OCI-LY7 (cell line): ENCODE measurements at regions not wholly inside any gene's neighbourhood (a gene's known extent, or its start where the extent isn't known, plus 50 kb on each side); places are given as distances from the start of the nearest gene placed in this dataset.

ENCODE experiments used
- BruUV-seq: library from RNA; stranded (reverse); fragments of 400-500 nt; replicated peaks from 2 replicates; lab custom pipeline; 2021; lab: Mats Ljungman, UMichigan
- CTCF ChIA-PET: fragments of 300-600 bp; sonication (Branson Sonifier 250); formaldehyde crosslinking; loops from one replicate; lab custom pipeline; 2022; ENCODE audit warnings: antibody characterized with exemption; ENCODE audit not compliant: unreplicated experiment; lab: Charles Lee
- POLR2A ChIA-PET: fragments of 300-600 bp; sonication (Branson Sonifier 250); formaldehyde crosslinking; loops from one replicate; lab custom pipeline; 2022; ENCODE audit warnings: antibody characterized with exemption; lab: Charles Lee
- DNase-seq: peaks from one replicate; pipeline ENCODE4 v3.0.0-alpha.2; 2015; ENCODE audit warnings: low spot score
- H2AFZ ChIP-seq: fragments of 200-600 bp; sonication (generic), shearing (Covaris generic); 2 replicates; pipeline ENCODE4 v1.6.1; 2014; ENCODE audit warnings: mild to moderate bottlenecking, antibody characterized with exemption, low read length, moderate library complexity
- H3K27ac ChIP-seq: fragments of 200-600 bp; sonication (generic); 2 replicates; pipeline ENCODE4 v1.5.1; 2014; ENCODE audit warnings: mixed run types, low read depth, mild to moderate bottlenecking, moderate library complexity, low read length, inconsistent platforms; ENCODE audit not compliant: poor library complexity, severe bottlenecking
- H3K36me3 ChIP-seq: fragments of 200-600 bp; sonication (generic); 2 replicates; pipeline ENCODE4 v1.6.1; 2014; ENCODE audit warnings: mild to moderate bottlenecking, antibody characterized with exemption, low read length, moderate library complexity, mixed read lengths; ENCODE audit not compliant: insufficient read depth
- H3K4me1 ChIP-seq: fragments of 200-600 bp; sonication (generic); 2 replicates; pipeline ENCODE4 v1.5.1; 2014; ENCODE audit warnings: mild to moderate bottlenecking, low read length; ENCODE audit not compliant: insufficient read depth, poor library complexity, severe bottlenecking
- H3K4me2 ChIP-seq: fragments of 200-600 bp; sonication (generic); 2 replicates; pipeline ENCODE4 v1.6.1; 2014; ENCODE audit warnings: mild to moderate bottlenecking, low read length
- H3K4me3 ChIP-seq: fragments of 200-600 bp; sonication (generic); 2 replicates; pipeline ENCODE4 v1.5.1; 2014; ENCODE audit warnings: mild to moderate bottlenecking, low read depth, low read length; ENCODE audit not compliant: poor library complexity, severe bottlenecking
- H3K79me2 ChIP-seq: fragments of 200-600 bp; sonication (generic); 2 replicates; pipeline ENCODE4 v1.6.1; 2016; ENCODE audit warnings: low read depth, mild to moderate bottlenecking, low read length, moderate library complexity, mixed read lengths; ENCODE audit not compliant: insufficient read depth
- H3K9me2 ChIP-seq: fragments of 200-600 bp; sonication (generic); 2 replicates; pipeline ENCODE4 v1.6.1; 2016; ENCODE audit warnings: mild to moderate bottlenecking, low read length, mixed read lengths; ENCODE audit not compliant: insufficient read depth
- H3K9me3 ChIP-seq: fragments of 200-600 bp; sonication (generic); 2 replicates; pipeline ENCODE4 v1.6.1; 2014; ENCODE audit warnings: mild to moderate bottlenecking, mixed run types, low read length, mixed read lengths
- H4K20me1 ChIP-seq: fragments of 200-600 bp; sonication (generic); 2 replicates; pipeline ENCODE4 v1.6.1; 2014; ENCODE audit warnings: mild to moderate bottlenecking, antibody characterized with exemption, low read length, moderate library complexity, mixed read lengths; ENCODE audit not compliant: insufficient read depth
- CTCF ChIP-seq: fragments of 200-600 bp; sonication (generic); conservative IDR thresholded peaks from 2 replicates; pipeline ENCODE4 v1.5.1; 2014; ENCODE audit warnings: mild to moderate bottlenecking, antibody characterized with exemption, low read length, moderate library complexity, mixed read lengths
- EZH2phosphoT487 ChIP-seq: fragments of 200-600 bp; sonication (generic); IDR thresholded peaks from 2 replicates; pipeline ENCODE4 v1.6.1; 2018; ENCODE audit warnings: low read depth, borderline replicate concordance, mild to moderate bottlenecking, mixed run types, antibody characterized with exemption, low read length, moderate library complexity, mixed read lengths
- intact Hi-C: fragments of 100-400 bp; cut with micrococcal nuclease; formaldehyde crosslinking; loops from one replicate; pipeline ENCODE4 v1.10.0; 2022; ENCODE audit not compliant: unreplicated experiment

- no peaks in the 10 kb centered on the region for H3K9me2 ChIP-seq
- no peaks in the 10 kb centered on the region for H3K4me1 ChIP-seq
- no peaks in the 10 kb centered on the region for H4K20me1 ChIP-seq
- H3K4me3 ChIP-seq: no peak overlapping the region
- intact Hi-C loops: no loop called here
- POLR2A ChIA-PET: interaction anchor here (0.7 kb wide), 1 partner anchor 38 kb away, joined by 6 read pairs; no protein-coding TSS in a partner anchor
- no TSS peak for BruUV-seq
- CTCF ChIA-PET: no interaction called here
- DNase-seq: no peak
- no peak overlapping the region for H3K27ac ChIP-seq
- no peaks in the 10 kb centered on the region for H3K9me3 ChIP-seq
- H3K36me3 ChIP-seq: no peaks in the 10 kb centered on the region
- H3K79me2 ChIP-seq: no peaks in the 10 kb centered on the region
- TF ChIP-seq CTCF (no peak), EZH2phosphoT487 (no peak)
- H3K4me2 ChIP-seq: no peak overlapping the region
- H2AFZ ChIP-seq: no peak overlapping the region
These were observed 295.8 kb downstream of the NDFIP2 start for GRCh38 chr13:79776531-79777295.

- CTCF ChIA-PET: no interaction called here
- TF ChIP-seq EZH2phosphoT487 (no peak), CTCF (peak; percentile 52)
- Histone ChIP-seq H3K4me2 (no peak overlapping the region), H3K4me3 (no peak overlapping the region), H3K36me3 (no peaks in the 10 kb centered on the region), H4K20me1 (no peaks in the 10 kb centered on the region), H3K4me1 (no peaks in the 10 kb centered on the region), H3K9me2 (no peaks in the 10 kb centered on the region), H3K79me2 (no peaks in the 10 kb centered on the region), H3K9me3 (no peaks in the 10 kb centered on the region), H3K27ac (no peak overlapping the region), H2AFZ (no peak overlapping the region)
- intact Hi-C loops: no loop called here
- DNase-seq: no peak
- POLR2A ChIA-PET: no interaction called here
- no TSS peak for BruUV-seq
These were observed 294.9 kb downstream of the NDFIP2 start for GRCh38 chr13:79775830-79776229.

GRCh38 chr13:79772811-79773210 is 291.9 kb downstream of the NDFIP2 start:
- no peak overlapping the region for H2AFZ ChIP-seq
- H3K27ac ChIP-seq: no peak overlapping the region
- POLR2A ChIA-PET: interaction anchor here (0.8 kb wide), 1 partner anchor 18 kb away, joined by 3 read pairs; no protein-coding TSS in a partner anchor
- no peaks in the 10 kb centered on the region for H3K9me3 ChIP-seq
- no peak overlapping the region for H3K4me2 ChIP-seq
- H3K9me2 ChIP-seq: no peaks in the 10 kb centered on the region
- BruUV-seq: no TSS peak
- H3K36me3 ChIP-seq: no peaks in the 10 kb centered on the region
- CTCF ChIA-PET: no interaction called here
- H4K20me1 ChIP-seq: no peaks in the 10 kb centered on the region
- no peak overlapping the region for H3K4me3 ChIP-seq
- DNase-seq: no peak
- TF ChIP-seq EZH2phosphoT487 (no peak), CTCF (no peak)
- H3K4me1 ChIP-seq: no peaks in the 10 kb centered on the region
- no peaks in the 10 kb centered on the region for H3K79me2 ChIP-seq
- intact Hi-C loops: no loop called here
